ACC112 (cell line): ENCODE measurements at regions not wholly inside any gene's neighbourhood (a gene's known extent, or its start where the extent isn't known, plus 50 kb on each side); places are given as distances from the start of the nearest gene placed in this dataset.

Experiments
- H2AFZ ChIP-seq: fragments of 200-600 bp; sonication (generic); one replicate; pipeline ENCODE4 v1.6.0; 2017; ENCODE audit warnings: antibody characterized with exemption, low read length; ENCODE audit not compliant: unreplicated experiment
- H3K27ac ChIP-seq: fragments of 200-600 bp; sonication (generic); 2 replicates; pipeline ENCODE4 v1.5.1; 2014; ENCODE audit warnings: low read depth, mild to moderate bottlenecking, antibody characterized with exemption, low read length, moderate library complexity
- H3K27me3 ChIP-seq: fragments of 200-600 bp; sonication (generic); 2 replicates; pipeline ENCODE4 v1.6.1; 2014; ENCODE audit warnings: mild to moderate bottlenecking, antibody characterized with exemption, low read length, moderate library complexity, mixed read lengths; ENCODE audit not compliant: insufficient read depth
- H3K36me3 ChIP-seq: fragments of 200-600 bp; sonication (generic); 2 replicates; pipeline ENCODE4 v1.6.1; 2016; ENCODE audit warnings: mild to moderate bottlenecking, antibody characterized with exemption, low read length, moderate library complexity, mixed read lengths; ENCODE audit not compliant: insufficient read depth
- H3K4me1 ChIP-seq: fragments of 200-600 bp; sonication (generic); one replicate; pipeline ENCODE4 v1.6.1; 2016; ENCODE audit warnings: low read length, mixed read lengths; ENCODE audit not compliant: insufficient read depth, unreplicated experiment, control insufficient read depth
- H3K4me3 ChIP-seq: fragments of 200-600 bp; sonication (generic); 2 replicates; pipeline ENCODE4 v1.5.1; 2014; ENCODE audit warnings: mild to moderate bottlenecking, low read depth, low read length
- H3K79me2 ChIP-seq: fragments of 200-600 bp; sonication (generic); one replicate; pipeline ENCODE4 v1.6.0; 2016; ENCODE audit warnings: low read length; ENCODE audit not compliant: control insufficient read depth, unreplicated experiment, insufficient read depth

- Histone ChIP-seq H2AFZ (no peak overlapping the region), H3K79me2 (no peaks in the 10 kb centered on the region), H3K27me3 (no peaks in the 10 kb centered on the region), H3K27ac (no peak overlapping the region), H3K36me3 (no peaks in the 10 kb centered on the region), H3K4me1 (no peaks in the 10 kb centered on the region), H3K4me3 (no peak overlapping the region)
These were observed 601.1 kb downstream of the KCTD16 start for GRCh38 chr5:144771802-144772201.

- Histone ChIP-seq H3K36me3 (no peaks in the 10 kb centered on the region), H3K4me1 (no peaks in the 10 kb centered on the region), H3K79me2 (no peaks in the 10 kb centered on the region)
These were observed 571.7 kb downstream of the KCTD16 start for GRCh38 chr5:144742361-144742760.

GRCh38 chr5:144731786-144732185 is 561.1 kb downstream of the KCTD16 start:
- Histone ChIP-seq H3K79me2 (no peaks in the 10 kb centered on the region), H3K4me1 (no peaks in the 10 kb centered on the region), H3K27me3 (no peaks in the 10 kb centered on the region), H3K27ac (no peak overlapping the region), H3K36me3 (no peaks in the 10 kb centered on the region), H2AFZ (no peak overlapping the region), H3K4me3 (no peak overlapping the region)

More at GRCh38 chr5:144742361-144742760, 571.7 kb downstream of the KCTD16 start:
- Histone ChIP-seq H2AFZ (no peak overlapping the region), H3K27ac (no peak overlapping the region), H3K4me3 (no peak overlapping the region), H3K27me3 (no peaks in the 10 kb centered on the region)

- Histone ChIP-seq H3K4me3 (no peak overlapping the region), H3K36me3 (no peaks in the 10 kb centered on the region), H3K27me3 (no peaks in the 10 kb centered on the region), H3K27ac (no peak overlapping the region), H2AFZ (no peak overlapping the region), H3K4me1 (no peaks in the 10 kb centered on the region), H3K79me2 (no peaks in the 10 kb centered on the region)
These were observed 541.4 kb downstream of the KCTD16 start for GRCh38 chr5:144712090-144712489.

GRCh38 chr5:144711172-144711571 is 540.5 kb downstream of the KCTD16 start:
- Histone ChIP-seq H3K4me3 (no peak overlapping the region), H3K4me1 (no peaks in the 10 kb centered on the region), H3K79me2 (no peaks in the 10 kb centered on the region), H3K36me3 (no peaks in the 10 kb centered on the region), H2AFZ (no peak overlapping the region), H3K27ac (no peak overlapping the region), H3K27me3 (no peaks in the 10 kb centered on the region)

- Histone ChIP-seq H3K4me1 (no peaks in the 10 kb centered on the region), H3K79me2 (no peaks in the 10 kb centered on the region), H3K36me3 (no peaks in the 10 kb centered on the region), H3K27ac (no peak overlapping the region), H3K27me3 (no peaks in the 10 kb centered on the region), H2AFZ (no peak overlapping the region), H3K4me3 (no peak overlapping the region)
These were observed 540.0 kb downstream of the KCTD16 start for GRCh38 chr5:144710637-144711036.

- Histone ChIP-seq H3K36me3 (no peaks in the 10 kb centered on the region), H3K4me3 (no peak overlapping the region), H3K27ac (no peak overlapping the region), H3K79me2 (no peaks in the 10 kb centered on the region), H3K4me1 (peaks cover 4% of the 10 kb centered on the region), H2AFZ (no peak overlapping the region), H3K27me3 (no peaks in the 10 kb centered on the region)
These were observed 533.1 kb downstream of the KCTD16 start for GRCh38 chr5:144703776-144704175.

- H2AFZ ChIP-seq = peak overlapping the region; percentile 58
- peak overlapping the region; percentile 81 for H3K27ac ChIP-seq
- no peaks in the 10 kb centered on the region for H3K36me3 ChIP-seq
- H3K79me2 ChIP-seq = no peaks in the 10 kb centered on the region
- H3K4me3 ChIP-seq = 0 out of 2 replicates have a peak overlapping the region, but pooled peaks have one; percentile 7
- no peaks in the 10 kb centered on the region for H3K27me3 ChIP-seq
- H3K4me1 ChIP-seq = peaks cover 11% of the 10 kb centered on the region
These were observed 527.8 kb downstream of the KCTD16 start for GRCh38 chr5:144698484-144698883.

- Histone ChIP-seq H2AFZ (no peak overlapping the region), H3K36me3 (no peaks in the 10 kb centered on the region), H3K27me3 (no peaks in the 10 kb centered on the region), H3K79me2 (no peaks in the 10 kb centered on the region), H3K4me3 (no peak overlapping the region), H3K27ac (peak overlapping the region; percentile 81), H3K4me1 (peaks cover 11% of the 10 kb centered on the region)
These were observed 527.2 kb downstream of the KCTD16 start for GRCh38 chr5:144697847-144698262.

GRCh38 chr5:144691936-144692335 is 521.3 kb downstream of the KCTD16 start:
- H3K4me1 ChIP-seq = no peaks in the 10 kb centered on the region
- H2AFZ ChIP-seq = no peak overlapping the region
- H3K79me2 ChIP-seq = no peaks in the 10 kb centered on the region
- no peaks in the 10 kb centered on the region for H3K36me3 ChIP-seq
- no peak overlapping the region for H3K27ac ChIP-seq
- no peak overlapping the region for H3K4me3 ChIP-seq
- no peaks in the 10 kb centered on the region for H3K27me3 ChIP-seq

- Histone ChIP-seq H3K4me1 (no peaks in the 10 kb centered on the region), H3K27me3 (no peaks in the 10 kb centered on the region), H2AFZ (no peak overlapping the region), H3K27ac (no peak overlapping the region), H3K4me3 (no peak overlapping the region), H3K79me2 (no peaks in the 10 kb centered on the region), H3K36me3 (no peaks in the 10 kb centered on the region)
These were observed 514.2 kb downstream of the KCTD16 start for GRCh38 chr5:144684899-144685298.
